Keratinocyte (primary cell): ENCODE measurements at regions not wholly inside any gene's neighbourhood (a gene's known extent, or its start where the extent isn't known, plus 50 kb on each side); places are given as distances from the start of the nearest gene placed in this dataset.

ENCODE experiments used
- DNase-seq: peaks from one replicate; pipeline ENCODE4 v3.0.0-alpha.2; 2011; ENCODE audit warnings: low read depth, missing footprints, low spot score
- FAIRE-seq: peaks from 2 replicates; lab custom pipeline; 2011; peaks lifted over from hg19 to GRCh38; lab: Jason Lieb, UNC
- H2AFZ ChIP-seq: 2 replicates; pipeline ENCODE4 v1.6.0; 2012; ENCODE audit warnings: low read length, control low read depth, inconsistent platforms; ENCODE audit not compliant: control insufficient read depth
- H3K27ac ChIP-seq: 2 replicates; pipeline ENCODE4 v1.5.1; 2011; ENCODE audit warnings: low read length; ENCODE audit not compliant: control insufficient read depth, insufficient read depth
- H3K27me3 ChIP-seq: 3 replicates; pipeline ENCODE4 v1.6.0; 2011; ENCODE audit warnings: low read length; ENCODE audit not compliant: control insufficient read depth, insufficient read depth; ENCODE audit errors: extremely low read depth
- H3K36me3 ChIP-seq, 2 experiments: 2 replicates in 1 of 2; 3 replicates in 1 of 2; pipeline ENCODE4 v1.5.1; 2011; ENCODE audit warnings: low read length in 2 of 2, mild to moderate bottlenecking in 1 of 2; ENCODE audit not compliant: control insufficient read depth in 2 of 2, insufficient read depth in 2 of 2; ENCODE audit errors: extremely low read depth in 1 of 2
- H3K4me1 ChIP-seq: 3 replicates; pipeline ENCODE4 v1.5.1; 2011; ENCODE audit warnings: low read length; ENCODE audit not compliant: control insufficient read depth, insufficient read depth; ENCODE audit errors: extremely low read depth
- H3K4me2 ChIP-seq: 3 replicates; pipeline ENCODE4 v1.6.0; 2011; ENCODE audit warnings: low read depth, low read length; ENCODE audit not compliant: control insufficient read depth, insufficient read depth; ENCODE audit errors: extremely low read depth
- H3K4me3 ChIP-seq, 3 experiments: fragments of 200-600 bp in 1 of 3; sonication (generic) in 1 of 3; 2 replicates in 2 of 3; 3 replicates in 1 of 3; pipeline ENCODE4 v1.5.1; 2011 to 2016; ENCODE audit warnings: low read length in 3 of 3, mild to moderate bottlenecking in 3 of 3, control low read depth in 2 of 3, inconsistent platforms in 1 of 3, low read depth in 1 of 3, mixed read lengths in 1 of 3, mixed run types in 1 of 3, moderate library complexity in 1 of 3; ENCODE audit not compliant: control insufficient read depth in 2 of 3, insufficient read depth in 2 of 3; ENCODE audit errors: extremely low read depth in 1 of 3
- H3K79me2 ChIP-seq: 2 replicates; pipeline ENCODE4 v1.6.0; 2012; ENCODE audit warnings: low read length; ENCODE audit not compliant: control insufficient read depth, insufficient read depth
- H3K9ac ChIP-seq: 3 replicates; pipeline ENCODE4 v1.6.0; 2011; ENCODE audit warnings: low read length; ENCODE audit not compliant: control insufficient read depth, insufficient read depth; ENCODE audit errors: extremely low read depth
- H3K9me1 ChIP-seq: 3 replicates; pipeline ENCODE4 v1.6.0; 2011; ENCODE audit warnings: low read length; ENCODE audit not compliant: control insufficient read depth, insufficient read depth; ENCODE audit errors: extremely low read depth
- H3K9me3 ChIP-seq: 2 replicates; pipeline ENCODE4 v1.5.1; 2012; ENCODE audit warnings: low read depth, low read length; ENCODE audit not compliant: control insufficient read depth
- H4K20me1 ChIP-seq: 3 replicates; pipeline ENCODE4 v1.6.0; 2011; ENCODE audit warnings: low read length; ENCODE audit not compliant: control insufficient read depth, insufficient read depth; ENCODE audit errors: extremely low read depth
- EZH2 ChIP-seq: IDR thresholded peaks from one replicate; pipeline ENCODE4 v1.6.1; 2012; ENCODE audit warnings: inconsistent platforms, mild to moderate bottlenecking, low read length, moderate library complexity
- dilution Hi-C: fragments of 300-500 bp; cut with MboI; formaldehyde crosslinking; loops from one replicate; pipeline ENCODE4 v1.7.0; 2020; ENCODE audit warnings: low sequenced_read_pairs; ENCODE audit not compliant: extremely low pct_ligation_motif_present
- TF ChIP-seq, protein P1 (sequence below), 3 experiments: IDR thresholded peaks in 1 of 3; conservative IDR thresholded peaks in 1 of 3; optimal IDR thresholded peaks in 1 of 3; 2 replicates in 2 of 3; 3 replicates in 1 of 3; pipeline versions ENCODE3 to v1.5.1; 2011; ENCODE audit warnings: low read length in 3 of 3, mild to moderate bottlenecking in 3 of 3, moderate library complexity in 2 of 3, control low read depth in 1 of 3, inconsistent platforms in 1 of 3; ENCODE audit not compliant: insufficient read depth in 2 of 3; ENCODE audit errors: extremely low read depth in 1 of 3

DNA sequence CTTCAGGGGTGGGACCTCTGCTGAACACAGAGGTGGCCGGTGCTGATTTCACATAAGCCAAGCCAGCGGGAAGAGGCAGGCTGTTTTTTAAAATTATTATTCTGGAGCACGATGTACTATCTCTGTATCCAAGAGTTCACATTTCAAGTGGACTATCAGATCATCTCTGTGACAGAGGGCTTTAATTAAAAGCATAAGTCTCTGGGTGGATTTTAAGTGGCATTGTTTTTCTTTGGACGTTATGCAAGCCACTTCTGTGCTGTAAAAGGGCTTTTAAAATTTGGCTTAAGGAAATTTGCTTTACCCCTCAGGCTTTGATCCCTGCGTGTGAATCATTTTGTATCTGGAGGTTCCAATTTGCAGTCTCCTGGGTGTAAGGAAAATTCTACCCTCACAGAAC is 124.7 kb downstream of the PALM2AKAP2 start:
- no peak for FAIRE-seq
- H4K20me1 ChIP-seq, result no peaks in the 10 kb centered on the region
- H3K36me3 ChIP-seq, result no peaks in the 10 kb centered on the region
- H3K4me2 ChIP-seq, result no peak overlapping the region
- H3K79me2 ChIP-seq, result no peaks in the 10 kb centered on the region
- no peak overlapping the region for H3K27ac ChIP-seq
- H3K27me3 ChIP-seq, result no peaks in the 10 kb centered on the region
- H3K9ac ChIP-seq, result no peak overlapping the region
- H3K9me1 ChIP-seq, result no peaks in the 10 kb centered on the region
- dilution Hi-C loops, result loop anchor here (25.0 kb wide), 1 partner anchor 158 kb away; no protein-coding TSS in a partner anchor
- TF ChIP-seq, protein P1, sequence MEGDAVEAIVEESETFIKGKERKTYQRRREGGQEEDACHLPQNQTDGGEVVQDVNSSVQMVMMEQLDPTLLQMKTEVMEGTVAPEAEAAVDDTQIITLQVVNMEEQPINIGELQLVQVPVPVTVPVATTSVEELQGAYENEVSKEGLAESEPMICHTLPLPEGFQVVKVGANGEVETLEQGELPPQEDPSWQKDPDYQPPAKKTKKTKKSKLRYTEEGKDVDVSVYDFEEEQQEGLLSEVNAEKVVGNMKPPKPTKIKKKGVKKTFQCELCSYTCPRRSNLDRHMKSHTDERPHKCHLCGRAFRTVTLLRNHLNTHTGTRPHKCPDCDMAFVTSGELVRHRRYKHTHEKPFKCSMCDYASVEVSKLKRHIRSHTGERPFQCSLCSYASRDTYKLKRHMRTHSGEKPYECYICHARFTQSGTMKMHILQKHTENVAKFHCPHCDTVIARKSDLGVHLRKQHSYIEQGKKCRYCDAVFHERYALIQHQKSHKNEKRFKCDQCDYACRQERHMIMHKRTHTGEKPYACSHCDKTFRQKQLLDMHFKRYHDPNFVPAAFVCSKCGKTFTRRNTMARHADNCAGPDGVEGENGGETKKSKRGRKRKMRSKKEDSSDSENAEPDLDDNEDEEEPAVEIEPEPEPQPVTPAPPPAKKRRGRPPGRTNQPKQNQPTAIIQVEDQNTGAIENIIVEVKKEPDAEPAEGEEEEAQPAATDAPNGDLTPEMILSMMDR (optimal IDR thresholded peaks at IDR 0.05 in 1 of 3, IDR thresholded peaks at IDR 0.05 in 1 of 3, conservative IDR thresholded peaks at IDR 0.05 in 1 of 3; ENCODE audit: extremely low read depth in 1 of 3, insufficient read depth in 2 of 3, low read length in 3 of 3), result no peak
- TF ChIP-seq EZH2, result no peak
- no peaks in the 10 kb centered on the region for H3K9me3 ChIP-seq
- no peak for DNase-seq
- H3K4me3 ChIP-seq, result no peak overlapping the region
- H2AFZ ChIP-seq, result no peak overlapping the region
- H3K4me1 ChIP-seq, result peaks cover 8% of the 10 kb centered on the region

DNA sequence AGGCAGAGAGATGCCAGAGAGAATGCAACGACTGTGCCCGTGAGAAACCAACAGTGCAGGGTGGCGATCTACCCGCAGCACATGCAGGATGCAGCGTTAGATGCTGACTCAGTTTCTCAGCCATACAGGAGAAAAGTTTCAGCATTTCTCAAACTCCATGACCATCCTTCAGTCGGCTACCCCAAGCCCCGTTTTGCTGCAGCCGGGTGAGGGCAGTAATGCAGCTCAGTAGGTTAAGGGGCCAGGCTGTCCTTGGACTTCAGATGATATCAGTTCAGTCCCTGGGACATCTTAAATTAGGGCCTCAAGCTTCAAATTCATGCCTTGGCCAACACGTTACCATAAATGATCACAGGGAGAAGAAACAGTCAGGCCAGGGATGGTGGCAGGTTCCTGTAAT is 125.5 kb downstream of the PALM2AKAP2 start:
- Histone ChIP-seq H3K4me1 (peaks cover 9% of the 10 kb centered on the region), H3K27ac (no peak overlapping the region), H3K4me3 (no peak overlapping the region), H3K9me1 (no peaks in the 10 kb centered on the region), H3K27me3 (no peaks in the 10 kb centered on the region), H2AFZ (no peak overlapping the region), H3K4me2 (no peak overlapping the region), H3K79me2 (no peaks in the 10 kb centered on the region), H4K20me1 (no peaks in the 10 kb centered on the region), H3K36me3 (no peaks in the 10 kb centered on the region), H3K9me3 (no peaks in the 10 kb centered on the region), H3K9ac (no peak overlapping the region)
- FAIRE-seq (no peak), DNase-seq (no peak)
- TF ChIP-seq EZH2, result no peak
- TF ChIP-seq, protein P1 (optimal IDR thresholded peaks at IDR 0.05 in 1 of 3, IDR thresholded peaks at IDR 0.05 in 1 of 3, conservative IDR thresholded peaks at IDR 0.05 in 1 of 3; ENCODE audit: extremely low read depth in 1 of 3, insufficient read depth in 2 of 3, low read length in 3 of 3), result no peak
- dilution Hi-C loops, result loop anchor here (25.0 kb wide), 1 partner anchor 157 kb away; no protein-coding TSS in a partner anchor
